ENCODE measurements at regions not wholly inside any gene's neighbourhood (a gene's known extent, or its start where the extent isn't known, plus 50 kb on each side); places are given as distances from the start of the nearest gene placed in this dataset.

DNA sequence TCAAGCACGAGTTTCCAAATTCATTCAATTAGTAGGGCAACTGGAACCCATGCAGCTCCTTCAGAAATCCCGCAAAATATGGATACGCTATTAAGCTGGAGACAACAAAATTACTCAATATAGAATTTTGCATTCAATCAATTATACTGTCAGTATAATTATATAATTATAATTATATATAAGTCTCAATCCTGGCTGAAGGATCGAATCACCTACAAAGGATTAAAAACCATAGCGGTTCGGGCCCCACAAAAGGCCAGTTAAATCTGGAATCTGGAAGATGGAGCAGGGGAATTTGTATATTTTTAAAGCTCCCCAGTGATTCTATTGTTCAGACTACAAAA is 55.7 kb downstream of the FHIP2A start:
- no peaks in the 10 kb centered on the region for H3K27me3 ChIP-seq (ENCODE audit: control insufficient read depth, insufficient read depth, low read length)
- intact Hi-C loops (cut with micrococcal nuclease; ENCODE audit: unreplicated experiment), result loop anchor here (1.0 kb wide), 1 partner anchor 252 kb away; no protein-coding TSS in a partner anchor
- DNase-seq (ENCODE audit: low read depth, low spot score) (no peak), ATAC-seq (no peak)
- H3K27ac ChIP-seq (ENCODE audit: low read length), result no peak overlapping the region
- no peak overlapping the region for H3K4me3 ChIP-seq (ENCODE audit: low read depth in 2 of 2, low read length in 2 of 2)
- H3K36me3 ChIP-seq (ENCODE audit: control insufficient read depth, insufficient read depth, low read length), result no peaks in the 10 kb centered on the region
- ChIA-PET POLR2A (no interaction called here), CTCF (interaction anchor here (0.6 to 4.2 kb wide), 2 partner anchors 253 to 341 kb away, joined by 19 to 26 read pairs; no protein-coding TSS in a partner anchor)
- no peaks in the 10 kb centered on the region for H3K9me3 ChIP-seq (ENCODE audit: control insufficient read depth, insufficient read depth, low read depth, low read length)
- TF ChIP-seq TCF7L2 (IDR thresholded peaks at IDR 0.05; ENCODE audit: low read depth, low read length), result no peak
- no peak for TF ChIP-seq POLR2AphosphoS5 (IDR thresholded peaks at IDR 0.05; ENCODE audit: low read depth, low read length)
- TF ChIP-seq, protein P1, sequence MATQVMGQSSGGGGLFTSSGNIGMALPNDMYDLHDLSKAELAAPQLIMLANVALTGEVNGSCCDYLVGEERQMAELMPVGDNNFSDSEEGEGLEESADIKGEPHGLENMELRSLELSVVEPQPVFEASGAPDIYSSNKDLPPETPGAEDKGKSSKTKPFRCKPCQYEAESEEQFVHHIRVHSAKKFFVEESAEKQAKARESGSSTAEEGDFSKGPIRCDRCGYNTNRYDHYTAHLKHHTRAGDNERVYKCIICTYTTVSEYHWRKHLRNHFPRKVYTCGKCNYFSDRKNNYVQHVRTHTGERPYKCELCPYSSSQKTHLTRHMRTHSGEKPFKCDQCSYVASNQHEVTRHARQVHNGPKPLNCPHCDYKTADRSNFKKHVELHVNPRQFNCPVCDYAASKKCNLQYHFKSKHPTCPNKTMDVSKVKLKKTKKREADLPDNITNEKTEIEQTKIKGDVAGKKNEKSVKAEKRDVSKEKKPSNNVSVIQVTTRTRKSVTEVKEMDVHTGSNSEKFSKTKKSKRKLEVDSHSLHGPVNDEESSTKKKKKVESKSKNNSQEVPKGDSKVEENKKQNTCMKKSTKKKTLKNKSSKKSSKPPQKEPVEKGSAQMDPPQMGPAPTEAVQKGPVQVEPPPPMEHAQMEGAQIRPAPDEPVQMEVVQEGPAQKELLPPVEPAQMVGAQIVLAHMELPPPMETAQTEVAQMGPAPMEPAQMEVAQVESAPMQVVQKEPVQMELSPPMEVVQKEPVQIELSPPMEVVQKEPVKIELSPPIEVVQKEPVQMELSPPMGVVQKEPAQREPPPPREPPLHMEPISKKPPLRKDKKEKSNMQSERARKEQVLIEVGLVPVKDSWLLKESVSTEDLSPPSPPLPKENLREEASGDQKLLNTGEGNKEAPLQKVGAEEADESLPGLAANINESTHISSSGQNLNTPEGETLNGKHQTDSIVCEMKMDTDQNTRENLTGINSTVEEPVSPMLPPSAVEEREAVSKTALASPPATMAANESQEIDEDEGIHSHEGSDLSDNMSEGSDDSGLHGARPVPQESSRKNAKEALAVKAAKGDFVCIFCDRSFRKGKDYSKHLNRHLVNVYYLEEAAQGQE (IDR thresholded peaks at IDR 0.05; ENCODE audit: insufficient read depth in 1 of 2, low read depth in 2 of 2, low read length in 1 of 2), result no peak
- TF ChIP-seq, protein P2, sequence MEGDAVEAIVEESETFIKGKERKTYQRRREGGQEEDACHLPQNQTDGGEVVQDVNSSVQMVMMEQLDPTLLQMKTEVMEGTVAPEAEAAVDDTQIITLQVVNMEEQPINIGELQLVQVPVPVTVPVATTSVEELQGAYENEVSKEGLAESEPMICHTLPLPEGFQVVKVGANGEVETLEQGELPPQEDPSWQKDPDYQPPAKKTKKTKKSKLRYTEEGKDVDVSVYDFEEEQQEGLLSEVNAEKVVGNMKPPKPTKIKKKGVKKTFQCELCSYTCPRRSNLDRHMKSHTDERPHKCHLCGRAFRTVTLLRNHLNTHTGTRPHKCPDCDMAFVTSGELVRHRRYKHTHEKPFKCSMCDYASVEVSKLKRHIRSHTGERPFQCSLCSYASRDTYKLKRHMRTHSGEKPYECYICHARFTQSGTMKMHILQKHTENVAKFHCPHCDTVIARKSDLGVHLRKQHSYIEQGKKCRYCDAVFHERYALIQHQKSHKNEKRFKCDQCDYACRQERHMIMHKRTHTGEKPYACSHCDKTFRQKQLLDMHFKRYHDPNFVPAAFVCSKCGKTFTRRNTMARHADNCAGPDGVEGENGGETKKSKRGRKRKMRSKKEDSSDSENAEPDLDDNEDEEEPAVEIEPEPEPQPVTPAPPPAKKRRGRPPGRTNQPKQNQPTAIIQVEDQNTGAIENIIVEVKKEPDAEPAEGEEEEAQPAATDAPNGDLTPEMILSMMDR (IDR thresholded peaks at IDR 0.05), result no peak; the same call in none of the 2 replicates
- no peak for TF ChIP-seq SIN3A (IDR thresholded peaks at IDR 0.05; ENCODE audit: borderline replicate concordance, insufficient read depth, low read depth, low read length)
- in situ Hi-C loops (cut with HindIII; ENCODE audit: low pct_unique_long_range_greater_than_20kb, low sequenced_read_pairs), result no loop called here
- no TSS peak for BruUV-seq (replicated peaks)
- peaks cover 8% of the 10 kb centered on the region for H3K4me1 ChIP-seq (ENCODE audit: control insufficient read depth, insufficient read depth, low read length)

DNA sequence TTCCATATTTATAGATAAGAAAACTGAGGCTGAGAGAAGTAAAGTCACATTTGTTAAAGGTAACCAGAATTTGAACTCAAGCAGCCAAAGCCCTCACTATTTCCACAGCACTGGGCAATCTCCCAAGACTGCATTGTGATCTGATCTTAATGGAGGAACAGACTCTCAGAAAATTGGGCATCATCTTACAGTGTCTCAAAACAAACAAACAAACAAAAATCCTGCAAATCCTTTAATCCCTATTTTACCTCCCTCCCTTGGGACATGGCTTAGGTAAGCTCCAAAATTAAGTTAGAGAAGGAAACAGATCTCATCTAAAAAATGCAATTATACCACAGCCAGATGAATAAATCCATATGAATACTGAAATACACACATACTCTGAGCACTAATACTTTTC is 57.5 kb downstream of the FHIP2A start:
- DNase-seq (ENCODE audit: low read depth, low spot score), result no peak

More for the DNA sequence above, 57.5 kb downstream of the FHIP2A start:
- ChIA-PET POLR2A (interaction anchor here (0.6 kb wide), 1 partner anchor 360 kb away, joined by 3 read pairs; no protein-coding TSS in a partner anchor), CTCF (interaction anchor here (0.6 to 4.2 kb wide), 6 partner anchors 28 to 695 kb away, joined by 3 to 26 read pairs (median 4); partner anchors contain the start of gene FHIP2A)
- in situ Hi-C loops (cut with HindIII; ENCODE audit: low pct_unique_long_range_greater_than_20kb, low sequenced_read_pairs), result no loop called here
- no TSS peak for BruUV-seq (replicated peaks)
- Histone ChIP-seq H3K27me3 (ENCODE audit: control insufficient read depth, insufficient read depth, low read length) (no peaks in the 10 kb centered on the region), H3K4me1 (ENCODE audit: control insufficient read depth, insufficient read depth, low read length) (peaks cover 8% of the 10 kb centered on the region), H3K4me3 (ENCODE audit: low read depth in 2 of 2, low read length in 2 of 2) (no peak overlapping the region), H3K9me3 (ENCODE audit: control insufficient read depth, insufficient read depth, low read depth, low read length) (no peaks in the 10 kb centered on the region), H3K36me3 (ENCODE audit: control insufficient read depth, insufficient read depth, low read length) (no peaks in the 10 kb centered on the region), H3K27ac (ENCODE audit: low read length) (no peak overlapping the region)
- no peak for ATAC-seq
- TF ChIP-seq, protein P2 (IDR thresholded peaks at IDR 0.05), result 0 out of 2 replicates have a peak, but pooled peaks have one; percentile 28
- TF ChIP-seq TCF7L2 (IDR thresholded peaks at IDR 0.05; ENCODE audit: low read depth, low read length), result no peak
- intact Hi-C loops (cut with micrococcal nuclease; ENCODE audit: unreplicated experiment), result no loop called here

Measured in Panc1 (cell line).